Umbilical cord (tissue), 1 donor: ENCODE measurements at regions not wholly inside any gene's neighbourhood (a gene's known extent, or its start where the extent isn't known, plus 50 kb on each side); places are given as distances from the start of the nearest gene placed in this dataset.

Experiments used
- DNase-seq: peaks from one replicate; pipeline ENCODE4 v3.0.0-alpha.2; 2015; ENCODE audit warnings: low spot score

GRCh38 chr3:83302091-83302490, 1540.6 kb upstream of the GBE1 start:
- DNase-seq = no peak

DNA sequence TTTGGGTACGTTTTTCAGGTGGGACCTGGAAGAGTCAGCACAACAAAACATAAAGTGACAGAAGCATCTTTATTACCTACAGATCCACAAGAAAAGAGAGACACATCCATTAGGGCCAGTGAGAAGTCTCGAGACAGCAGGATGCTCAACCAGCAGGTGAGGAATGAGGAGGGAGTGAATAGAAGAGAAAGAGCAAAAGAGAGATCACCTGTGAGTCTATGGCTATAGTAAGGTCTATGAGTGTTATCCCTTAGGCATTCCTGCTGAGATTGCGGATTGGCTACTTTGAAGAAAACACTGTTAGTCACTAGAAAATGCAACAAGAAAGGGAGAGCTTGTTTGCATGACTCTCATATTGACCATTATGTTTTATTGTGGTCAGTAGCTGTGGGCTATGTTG, 1556.2 kb upstream of the GBE1 start:
- DNase-seq = no peak

GRCh38 chr3:83320726-83321125, 1559.3 kb upstream of the GBE1 start:
- DNase-seq = no peak

GRCh38 chr3:83321457-83321856, 1560.0 kb upstream of the GBE1 start:
- no peak for DNase-seq

- DNase-seq = no peak
Measured at GRCh38 chr3:83321891-83322290, 1560.4 kb upstream of the GBE1 start.

DNA sequence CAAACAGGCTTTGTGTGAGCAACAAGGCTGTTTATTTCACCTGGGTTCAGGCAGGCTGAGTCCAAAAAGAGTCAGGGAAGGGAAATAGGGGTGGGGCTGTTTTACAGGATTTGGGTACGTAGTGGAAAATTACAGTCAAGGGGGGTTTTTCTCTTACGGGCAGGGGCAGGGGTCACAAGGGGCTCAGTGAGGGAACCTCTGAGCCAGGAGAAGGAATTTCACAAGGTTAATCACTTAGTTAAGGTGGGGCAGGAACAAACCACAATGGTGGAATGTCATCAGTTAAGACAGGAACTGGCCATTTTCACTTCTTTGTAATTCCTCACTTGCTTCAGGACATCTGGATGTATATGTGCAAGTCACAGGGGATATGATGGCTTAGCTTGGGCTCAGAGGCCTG, 1592.8 kb upstream of the GBE1 start:
- DNase-seq = no peak

- no peak for DNase-seq
Measured at GRCh38 chr3:83393276-83393675, 1565.5 kb upstream of the CADM2 start.

DNA sequence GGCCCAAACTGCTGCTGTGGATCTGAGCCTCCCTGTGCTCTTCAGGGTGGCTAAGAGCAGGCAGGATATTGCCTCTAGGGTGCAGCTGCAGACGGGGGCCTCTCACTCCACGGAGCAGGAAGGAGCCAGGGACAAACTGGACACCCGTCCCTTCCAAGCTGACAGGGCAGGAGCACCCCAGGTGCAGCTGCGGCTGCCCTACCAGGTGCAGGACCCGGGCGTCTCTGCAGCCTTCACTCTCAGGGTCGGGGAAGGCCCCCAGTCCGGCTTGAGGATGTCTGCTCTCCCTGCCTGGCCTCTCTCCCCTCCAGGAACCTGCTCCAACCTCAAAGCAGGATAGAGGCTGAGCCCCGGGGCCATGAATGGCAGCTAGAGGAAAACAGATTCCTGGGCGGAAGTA, 1554.9 kb upstream of the CADM2 start:
- DNase-seq = no peak

- no peak for DNase-seq
Measured at GRCh38 chr3:83426300-83426699, 1532.5 kb upstream of the CADM2 start.

DNA sequence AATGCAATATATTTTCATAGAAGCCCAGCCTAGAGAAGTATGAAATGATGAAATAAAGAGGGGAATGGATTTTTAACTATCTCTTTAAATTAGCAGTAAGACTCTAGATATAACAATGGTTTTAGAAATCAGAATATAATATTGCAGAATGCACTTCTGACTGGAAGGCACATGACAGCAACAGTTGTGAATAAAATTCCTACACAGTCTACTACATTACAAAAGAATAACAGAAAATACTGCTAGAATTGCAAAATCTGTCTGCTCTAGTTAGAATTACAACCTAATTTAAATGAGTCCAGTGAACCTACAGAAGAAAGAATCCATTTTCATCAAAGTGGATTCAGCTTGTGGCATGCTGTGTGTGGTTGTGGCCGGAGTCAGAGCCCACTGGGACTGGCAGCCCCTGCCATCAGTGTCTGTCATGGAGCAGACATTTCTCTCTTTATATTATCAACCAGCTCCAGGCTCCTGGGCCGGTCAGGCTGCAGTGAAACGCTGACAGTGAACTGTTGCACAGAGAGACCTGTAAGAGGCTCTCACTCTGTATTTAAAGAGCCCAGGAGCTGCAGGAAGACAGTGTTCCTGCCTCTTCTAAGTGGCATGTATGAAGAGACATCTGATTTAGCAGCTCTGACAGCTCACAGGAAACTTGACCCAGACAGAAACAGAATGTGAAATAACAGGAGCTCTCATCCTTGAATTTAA, 1523.8 kb upstream of the CADM2 start:
- peak; percentile 29 for DNase-seq

GRCh38 chr3:83438188-83438587, 1520.6 kb upstream of the CADM2 start:
- peak; percentile 85 for DNase-seq

GRCh38 chr3:83453056-83453455, 1505.7 kb upstream of the CADM2 start:
- DNase-seq = peak; percentile 80

DNA sequence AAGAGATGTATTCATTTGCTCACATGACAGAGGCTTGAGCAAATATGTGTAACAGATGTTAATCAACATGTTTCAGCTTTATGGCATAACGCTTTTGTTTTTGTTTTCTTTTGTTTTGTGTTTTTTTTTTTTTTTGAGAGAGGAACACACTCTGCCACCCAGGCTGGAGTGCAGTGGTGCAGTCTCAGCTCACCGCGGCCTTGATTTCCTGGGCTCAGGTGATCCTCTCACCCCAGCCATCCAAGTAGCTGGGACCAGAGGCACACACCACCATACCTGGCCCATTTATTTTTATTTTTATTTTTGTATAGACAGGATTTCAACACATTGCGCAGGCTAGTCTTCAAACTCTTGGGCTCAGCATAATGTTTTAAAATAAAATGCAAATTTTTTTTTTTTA, 1504.4 kb upstream of the CADM2 start:
- DNase-seq = no peak

- DNase-seq = peak; percentile 21
Measured at GRCh38 chr3:83457551-83457950, 1501.2 kb upstream of the CADM2 start.

GRCh38 chr3:83460052-83460451, 1498.7 kb upstream of the CADM2 start:
- DNase-seq = no peak

DNA sequence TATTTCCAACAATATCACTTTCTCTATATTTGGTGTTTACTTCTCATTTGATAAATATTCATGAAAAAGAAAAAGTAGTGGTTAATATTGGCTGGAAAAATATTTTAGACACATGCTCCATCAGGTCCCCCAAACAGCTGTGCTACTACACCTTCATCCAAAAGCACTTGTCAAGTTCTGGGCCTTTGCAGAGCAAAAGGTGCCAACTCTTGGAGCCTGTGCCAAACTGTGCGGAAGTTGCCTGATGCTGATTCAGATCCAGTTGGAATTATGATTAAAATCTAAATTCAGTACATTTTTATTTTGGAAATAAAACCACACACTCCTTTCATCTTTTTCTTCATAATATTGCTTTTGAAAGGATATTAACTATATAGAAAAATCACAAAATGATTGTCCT, 1497.4 kb upstream of the CADM2 start:
- no peak for DNase-seq

DNA sequence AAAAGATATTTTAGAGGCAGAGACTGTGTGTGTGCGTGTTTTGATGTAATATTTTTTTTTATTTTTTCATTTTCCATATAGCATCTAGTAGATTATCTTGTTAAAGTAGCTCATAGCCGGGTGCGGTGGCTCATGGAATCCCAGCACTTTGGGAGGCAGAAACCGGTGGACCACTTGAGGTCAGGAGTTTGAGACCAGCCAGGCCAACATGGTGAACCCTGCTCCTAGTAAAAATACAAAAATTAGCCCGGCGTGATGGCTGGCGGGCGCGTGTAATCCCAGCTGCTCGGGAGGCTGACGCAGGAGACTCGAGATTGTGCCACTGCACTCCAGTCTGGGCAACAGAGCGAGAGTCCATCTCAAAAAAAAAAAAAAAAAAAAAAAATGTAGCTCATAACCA, 1481.2 kb upstream of the CADM2 start:
- DNase-seq = no peak

DNA sequence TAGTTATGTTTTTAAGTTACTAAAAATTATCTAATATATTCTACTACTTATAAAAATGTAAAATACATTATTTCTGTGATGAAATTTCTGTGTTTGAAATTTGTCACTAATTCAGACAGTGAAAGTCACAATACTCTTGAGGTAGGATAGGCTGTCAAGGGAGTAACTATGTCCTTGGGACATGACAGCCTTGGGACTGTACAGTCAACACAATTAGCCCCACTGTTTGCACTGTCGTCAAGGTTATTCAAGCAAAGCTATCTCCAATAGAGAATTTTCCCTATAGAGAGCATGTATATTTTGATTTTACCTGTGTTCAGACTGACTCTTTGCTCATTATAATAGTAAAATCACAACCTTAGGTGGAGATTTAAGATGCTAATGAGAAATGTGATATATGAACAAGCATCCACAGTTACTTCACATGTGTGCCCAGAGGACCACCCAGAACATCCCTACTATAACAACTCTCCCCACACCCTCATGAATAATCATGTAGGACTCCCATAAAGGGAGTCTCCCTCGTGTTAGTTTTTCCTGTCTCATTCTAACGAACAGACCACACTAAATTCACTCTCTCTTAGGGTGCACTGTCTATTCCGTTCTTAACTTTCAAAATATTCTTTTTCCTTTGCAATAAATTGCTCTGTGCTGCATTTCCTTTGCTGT, 1476.3 kb upstream of the CADM2 start:
- no peak for DNase-seq

DNA sequence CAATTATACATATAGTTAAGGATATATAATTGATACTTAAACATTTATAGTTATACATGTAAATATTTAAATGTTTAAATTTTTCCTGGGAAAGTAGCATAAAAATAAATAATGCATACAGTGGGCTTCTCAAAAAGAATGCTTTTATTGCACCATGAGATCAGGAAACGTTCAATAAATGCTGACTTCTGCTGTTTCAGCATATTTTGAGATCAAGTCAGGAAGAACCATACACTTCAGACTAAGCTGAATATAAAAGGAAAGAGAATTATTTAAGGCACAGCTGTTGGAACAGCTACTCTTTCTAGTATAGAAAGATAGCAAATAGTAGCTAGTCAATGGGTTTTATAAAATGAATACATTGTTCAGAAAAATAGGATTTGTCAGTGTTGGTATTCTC, 1462.3 kb upstream of the CADM2 start:
- no peak for DNase-seq

GRCh38 chr3:83498361-83499016, 1460.3 kb upstream of the CADM2 start:
- no peak for DNase-seq

DNA sequence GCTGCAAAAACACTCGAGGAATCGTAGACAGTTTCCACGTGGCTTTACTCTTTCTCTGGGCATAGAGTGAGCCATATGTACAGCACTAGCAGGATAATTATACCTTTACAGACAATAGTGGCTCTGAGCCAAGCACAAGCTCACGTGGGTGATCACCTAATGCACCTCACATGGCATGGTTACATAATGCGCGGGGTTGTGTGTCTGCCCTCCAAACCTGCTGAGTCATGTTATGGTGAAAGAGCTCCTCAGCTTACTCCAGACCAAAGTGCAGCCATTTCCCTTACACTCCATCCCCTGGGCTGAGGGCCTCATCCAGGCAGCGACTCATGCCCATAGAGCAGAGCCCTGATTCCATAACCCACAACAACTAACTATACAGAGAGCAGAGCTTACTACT, 1458.4 kb upstream of the CADM2 start:
- no peak for DNase-seq

DNA sequence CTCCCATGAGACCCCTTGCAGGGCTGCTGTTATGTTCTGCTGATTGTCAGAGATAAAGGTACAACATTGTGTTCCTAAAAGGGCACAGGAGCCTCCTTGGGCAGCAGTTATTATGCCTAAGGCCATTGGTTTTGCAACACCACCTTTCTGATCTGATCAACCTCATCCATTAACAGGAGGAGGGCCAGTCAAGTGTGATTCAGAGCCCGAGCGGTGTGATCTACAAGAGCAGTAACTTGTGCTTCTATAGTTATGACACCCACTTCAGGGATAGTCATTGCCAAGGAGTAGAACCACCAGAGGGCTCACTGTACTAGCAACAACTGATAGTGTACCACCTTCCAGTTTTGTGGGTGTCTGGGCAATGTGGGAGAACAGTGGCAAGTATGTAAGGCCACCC, 1457.9 kb upstream of the CADM2 start:
- DNase-seq = no peak

DNA sequence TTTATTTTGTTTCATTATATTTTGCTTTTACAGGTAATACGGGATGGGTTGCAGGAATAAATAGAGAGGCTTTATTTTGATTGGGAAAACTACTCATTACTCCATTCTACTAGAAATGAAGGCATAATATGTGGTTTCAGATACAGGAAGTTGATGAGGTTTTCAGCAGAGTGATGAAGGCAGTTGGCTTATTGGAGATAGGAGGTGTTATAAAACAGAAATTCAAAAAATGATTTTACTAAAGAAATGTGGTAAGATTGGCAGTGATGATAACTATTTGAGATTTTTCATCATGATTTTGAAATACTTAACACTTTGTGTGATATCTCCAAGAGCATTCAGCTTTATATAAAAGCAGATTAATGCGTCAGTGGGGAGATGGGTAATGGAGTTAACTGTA, 1445.7 kb upstream of the CADM2 start:
- no peak for DNase-seq
